ENCODE measurements at regions not wholly inside any gene's neighbourhood (a gene's known extent, or its start where the extent isn't known, plus 50 kb on each side); places are given as distances from the start of the nearest gene placed in this dataset.
"Not testable (repeated sequence)": the region's sequence is repeated elsewhere in the genome, so short reads cannot be mapped to it uniquely, and the experiment has no call there.

GRCh38 chr5:12672141-12672540 lies 767.9 kb upstream of the CTNND2 start:
- Histone ChIP-seq H2AFZ (ENCODE audit: low read depth, low read length) (no peak overlapping the region), H3K4me2 (ENCODE audit: low read length, poor library complexity, severe bottlenecking) (no peak overlapping the region), H2BK120ac (ENCODE audit: low read depth, low read length) (no peak overlapping the region), H2BK15ac (ENCODE audit: low read depth, poor library complexity, severe bottlenecking) (no peak overlapping the region), H3K14ac (ENCODE audit: low read length in 2 of 2) (no peak overlapping the region), H3K27ac (ENCODE audit: low read length, poor library complexity, severe bottlenecking) (no peak overlapping the region), H3K4me1 (ENCODE audit: control insufficient read depth, insufficient read depth, low read depth, low read length) (no peaks in the 10 kb centered on the region), H3K9ac (ENCODE audit: low read length) (no peak overlapping the region), H3K9me3 (ENCODE audit: control insufficient read depth, low read length) (peaks cover 17% of the 10 kb centered on the region), H4K8ac (ENCODE audit: low read length) (no peak overlapping the region), H2BK12ac (ENCODE audit: low read length in 2 of 2) (no peak overlapping the region), H3K36me3 (ENCODE audit: control insufficient read depth in 1 of 2, insufficient read depth in 2 of 2, low read depth in 1 of 2, low read length in 2 of 2) (no peaks in the 10 kb centered on the region), H3K4ac (ENCODE audit: low read depth in 1 of 2, low read length in 2 of 2) (no peak overlapping the region), H3K79me1 (replicated peaks; ENCODE audit: low read length, poor library complexity, severe bottlenecking) (no peaks in the 10 kb centered on the region), H2BK5ac (ENCODE audit: low read depth, low read length, poor library complexity, severe bottlenecking) (no peak overlapping the region), H3K18ac (ENCODE audit: low read depth in 1 of 2, low read length in 2 of 2) (no peak overlapping the region), H3K27me3 (ENCODE audit: control insufficient read depth in 1 of 2, insufficient read depth in 1 of 2, low read length in 2 of 2) (no peaks in the 10 kb centered on the region), H3K4me3 (ENCODE audit: insufficient read depth in 1 of 2, low read depth in 1 of 2, low read length in 2 of 2) (no peak overlapping the region), H4K91ac (ENCODE audit: low read length) (no peak overlapping the region), H3K23ac (ENCODE audit: low read length in 2 of 2) (no peak overlapping the region), H2AK5ac (ENCODE audit: low read length, severe bottlenecking) (no peak overlapping the region)
- WGBS = 97% methylated on average over 3 of the region's 3 CpGs
- DNase-seq = no peak

- H3K9me3 ChIP-seq (ENCODE audit: control insufficient read depth, low read length) = peaks cover 4% of the 10 kb centered on the region
- H3K4ac ChIP-seq (ENCODE audit: low read depth in 1 of 2, low read length in 2 of 2) = no peak overlapping the region
- no peak overlapping the region for H4K8ac ChIP-seq (ENCODE audit: low read length)
- H3K4me1 ChIP-seq (ENCODE audit: control insufficient read depth, insufficient read depth, low read depth, low read length) = no peaks in the 10 kb centered on the region
- H2BK120ac ChIP-seq (ENCODE audit: low read depth, low read length) = no peak overlapping the region
- 69% methylated on average over 2 of the region's 2 CpGs for WGBS
- no peak overlapping the region for H3K23ac ChIP-seq (ENCODE audit: low read length in 2 of 2)
- no peak overlapping the region for H3K4me3 ChIP-seq (ENCODE audit: insufficient read depth in 1 of 2, low read depth in 1 of 2, low read length in 2 of 2)
- H3K4me2 ChIP-seq (ENCODE audit: low read length, poor library complexity, severe bottlenecking) = no peak overlapping the region
- no peak overlapping the region for H2AFZ ChIP-seq (ENCODE audit: low read depth, low read length)
- no peak overlapping the region for H4K91ac ChIP-seq (ENCODE audit: low read length)
- H2AK5ac ChIP-seq (ENCODE audit: low read length, severe bottlenecking) = no peak overlapping the region
- no peaks in the 10 kb centered on the region for H3K27me3 ChIP-seq (ENCODE audit: control insufficient read depth in 1 of 2, insufficient read depth in 1 of 2, low read length in 2 of 2)
- no peak overlapping the region for H3K14ac ChIP-seq (ENCODE audit: low read length in 2 of 2)
- H3K27ac ChIP-seq (ENCODE audit: low read length, poor library complexity, severe bottlenecking) = no peak overlapping the region
- H3K9ac ChIP-seq (ENCODE audit: low read length) = no peak overlapping the region
- H2BK5ac ChIP-seq (ENCODE audit: low read depth, low read length, poor library complexity, severe bottlenecking) = no peak overlapping the region
- H2BK15ac ChIP-seq (ENCODE audit: low read depth, poor library complexity, severe bottlenecking) = no peak overlapping the region
- H3K79me1 ChIP-seq (replicated peaks; ENCODE audit: low read length, poor library complexity, severe bottlenecking) = no peaks in the 10 kb centered on the region
- no peak overlapping the region for H3K18ac ChIP-seq (ENCODE audit: low read depth in 1 of 2, low read length in 2 of 2)
- no peak for DNase-seq
- H3K36me3 ChIP-seq (ENCODE audit: control insufficient read depth in 1 of 2, insufficient read depth in 2 of 2, low read depth in 1 of 2, low read length in 2 of 2) = no peaks in the 10 kb centered on the region
- H2BK12ac ChIP-seq (ENCODE audit: low read length in 2 of 2) = no peak overlapping the region
Measured at GRCh38 chr5:12669326-12669725, 765.1 kb upstream of the CTNND2 start.

- Histone ChIP-seq H2BK5ac (ENCODE audit: low read depth, low read length, poor library complexity, severe bottlenecking) (no peak overlapping the region), H2AFZ (ENCODE audit: low read depth, low read length) (no peak overlapping the region), H3K9me3 (ENCODE audit: control insufficient read depth, low read length) (peaks cover 4% of the 10 kb centered on the region), H2BK120ac (ENCODE audit: low read depth, low read length) (no peak overlapping the region), H4K91ac (ENCODE audit: low read length) (no peak overlapping the region), H3K36me3 (ENCODE audit: control insufficient read depth in 1 of 2, insufficient read depth in 2 of 2, low read depth in 1 of 2, low read length in 2 of 2) (no peaks in the 10 kb centered on the region), H3K9ac (ENCODE audit: low read length) (no peak overlapping the region), H3K27ac (ENCODE audit: low read length, poor library complexity, severe bottlenecking) (no peak overlapping the region), H3K23ac (ENCODE audit: low read length in 2 of 2) (no peak overlapping the region), H4K8ac (ENCODE audit: low read length) (no peak overlapping the region), H3K79me1 (replicated peaks; ENCODE audit: low read length, poor library complexity, severe bottlenecking) (no peaks in the 10 kb centered on the region), H3K4me2 (ENCODE audit: low read length, poor library complexity, severe bottlenecking) (no peak overlapping the region), H3K4ac (ENCODE audit: low read depth in 1 of 2, low read length in 2 of 2) (no peak overlapping the region), H3K18ac (ENCODE audit: low read depth in 1 of 2, low read length in 2 of 2) (no peak overlapping the region), H3K4me1 (ENCODE audit: control insufficient read depth, insufficient read depth, low read depth, low read length) (no peaks in the 10 kb centered on the region), H2AK5ac (ENCODE audit: low read length, severe bottlenecking) (no peak overlapping the region), H3K4me3 (ENCODE audit: insufficient read depth in 1 of 2, low read depth in 1 of 2, low read length in 2 of 2) (no peak overlapping the region), H2BK15ac (ENCODE audit: low read depth, poor library complexity, severe bottlenecking) (no peak overlapping the region), H2BK12ac (ENCODE audit: low read length in 2 of 2) (no peak overlapping the region), H3K27me3 (ENCODE audit: control insufficient read depth in 1 of 2, insufficient read depth in 1 of 2, low read length in 2 of 2) (no peaks in the 10 kb centered on the region), H3K14ac (ENCODE audit: low read length in 2 of 2) (no peak overlapping the region)
- WGBS = 22% methylated on average over 4 of the region's 4 CpGs
- DNase-seq = no peak
Measured at GRCh38 chr5:12668564-12668963, 764.3 kb upstream of the CTNND2 start.

GRCh38 chr5:12667818-12668217 lies 763.6 kb upstream of the CTNND2 start:
- not testable (repeated sequence) for H3K27me3 ChIP-seq (ENCODE audit: control insufficient read depth in 1 of 2, insufficient read depth in 1 of 2, low read length in 2 of 2); H3K27ac ChIP-seq (ENCODE audit: low read length, poor library complexity, severe bottlenecking); H2BK12ac ChIP-seq (ENCODE audit: low read length in 2 of 2); H2BK5ac ChIP-seq (ENCODE audit: low read depth, low read length, poor library complexity, severe bottlenecking); H3K4me2 ChIP-seq (ENCODE audit: low read length, poor library complexity, severe bottlenecking); H3K36me3 ChIP-seq (ENCODE audit: control insufficient read depth in 1 of 2, insufficient read depth in 2 of 2, low read depth in 1 of 2, low read length in 2 of 2); H3K23ac ChIP-seq (ENCODE audit: low read length in 2 of 2); H3K9ac ChIP-seq (ENCODE audit: low read length); H3K4ac ChIP-seq (ENCODE audit: low read depth in 1 of 2, low read length in 2 of 2); H3K18ac ChIP-seq (ENCODE audit: low read depth in 1 of 2, low read length in 2 of 2); H3K4me1 ChIP-seq (ENCODE audit: control insufficient read depth, insufficient read depth, low read depth, low read length); H3K9me3 ChIP-seq (ENCODE audit: control insufficient read depth, low read length); DNase-seq; H4K8ac ChIP-seq (ENCODE audit: low read length); H3K79me1 ChIP-seq (replicated peaks; ENCODE audit: low read length, poor library complexity, severe bottlenecking); H3K4me3 ChIP-seq (ENCODE audit: insufficient read depth in 1 of 2, low read depth in 1 of 2, low read length in 2 of 2); H2BK15ac ChIP-seq (ENCODE audit: low read depth, poor library complexity, severe bottlenecking); H3K14ac ChIP-seq (ENCODE audit: low read length in 2 of 2); H2AK5ac ChIP-seq (ENCODE audit: low read length, severe bottlenecking); H2AFZ ChIP-seq (ENCODE audit: low read depth, low read length); H2BK120ac ChIP-seq (ENCODE audit: low read depth, low read length); H4K91ac ChIP-seq (ENCODE audit: low read length)
- WGBS = 18% methylated on average over 12 of the region's 12 CpGs

Measured in mesenchymal stem cell (in vitro differentiated cells and primary cell).